ENCODE measurements at regions not wholly inside any gene's neighbourhood (a gene's known extent, or its start where the extent isn't known, plus 50 kb on each side); places are given as distances from the start of the nearest gene placed in this dataset.

GRCh38 chr16:62548095-62548494 lies 511.9 kb upstream of the CDH8 start:
- DNase-seq (ENCODE audit: low spot score) (no peak), FAIRE-seq (no peak)

GRCh38 chr16:62546701-62547100 lies 510.5 kb upstream of the CDH8 start:
- DNase-seq (ENCODE audit: low spot score) (no peak), FAIRE-seq (no peak)

- no peak for FAIRE-seq
- DNase-seq (ENCODE audit: low spot score) = no peak
Observed at GRCh38 chr16:62545039-62545438, 508.8 kb upstream of the CDH8 start.

- FAIRE-seq (no peak), DNase-seq (ENCODE audit: low spot score) (no peak)
Observed at GRCh38 chr16:62543516-62543915, 507.3 kb upstream of the CDH8 start.

GRCh38 chr16:62539657-62540056 lies 503.4 kb upstream of the CDH8 start:
- no peak for FAIRE-seq
- no peak for DNase-seq (ENCODE audit: low spot score)

- FAIRE-seq (no peak), DNase-seq (ENCODE audit: low spot score) (no peak)
Observed at GRCh38 chr16:62530426-62530825, 494.2 kb upstream of the CDH8 start.

- DNase-seq (ENCODE audit: low spot score) (no peak), FAIRE-seq (no peak)
Observed at GRCh38 chr16:62516001-62516400, 479.8 kb upstream of the CDH8 start.

- FAIRE-seq = no peak
Observed at GRCh38 chr16:62503073-62503472, 466.8 kb upstream of the CDH8 start.

GRCh38 chr16:62478903-62479458 lies 442.7 kb upstream of the CDH8 start:
- DNase-seq (ENCODE audit: low spot score) = no peak
- FAIRE-seq = no peak

More at GRCh38 chr16:62503073-62503472, 466.8 kb upstream of the CDH8 start:
- DNase-seq (ENCODE audit: low spot score) = no peak

GRCh38 chr16:62477796-62478195 lies 441.6 kb upstream of the CDH8 start:
- FAIRE-seq (no peak), DNase-seq (ENCODE audit: low spot score) (no peak)

- no peak for FAIRE-seq
Observed at GRCh38 chr16:62475573-62475972, 439.3 kb upstream of the CDH8 start.

GRCh38 chr16:62462971-62463370 lies 426.7 kb upstream of the CDH8 start:
- DNase-seq (ENCODE audit: low spot score) = no peak
- no peak for FAIRE-seq

More at GRCh38 chr16:62475573-62475972, 439.3 kb upstream of the CDH8 start:
- DNase-seq (ENCODE audit: low spot score) = no peak

- no peak for FAIRE-seq
- DNase-seq (ENCODE audit: low spot score) = no peak
Observed at GRCh38 chr16:62450291-62450690, 414.1 kb upstream of the CDH8 start.

GRCh38 chr16:62445909-62446308 lies 409.7 kb upstream of the CDH8 start:
- FAIRE-seq = no peak
- no peak for DNase-seq (ENCODE audit: low spot score)

GRCh38 chr16:62424206-62424605 lies 388.0 kb upstream of the CDH8 start:
- FAIRE-seq (no peak), DNase-seq (ENCODE audit: low spot score) (no peak)

- no peak for DNase-seq (ENCODE audit: low spot score)
- FAIRE-seq = no peak
Observed at GRCh38 chr16:62408760-62409159, 372.5 kb upstream of the CDH8 start.

- FAIRE-seq (no peak), DNase-seq (ENCODE audit: low spot score) (no peak)
Observed at GRCh38 chr16:62406387-62406786, 370.1 kb upstream of the CDH8 start.

GRCh38 chr16:62404842-62405611 lies 368.8 kb upstream of the CDH8 start:
- DNase-seq (ENCODE audit: low spot score) (no peak), FAIRE-seq (no peak)

- DNase-seq (ENCODE audit: low spot score) = no peak
- no peak for FAIRE-seq
Observed at GRCh38 chr16:62392698-62393097, 356.5 kb upstream of the CDH8 start.

- DNase-seq (ENCODE audit: low spot score) (no peak), FAIRE-seq (no peak)
Observed at GRCh38 chr16:62391940-62392339, 355.7 kb upstream of the CDH8 start.

GRCh38 chr16:62391134-62391533 lies 354.9 kb upstream of the CDH8 start:
- DNase-seq (ENCODE audit: low spot score) = no peak
- no peak for FAIRE-seq

GRCh38 chr16:62390214-62390613 lies 354.0 kb upstream of the CDH8 start:
- DNase-seq (ENCODE audit: low spot score) (no peak), FAIRE-seq (no peak)

GRCh38 chr16:62386411-62386810 lies 350.2 kb upstream of the CDH8 start:
- DNase-seq (ENCODE audit: low spot score) (no peak), FAIRE-seq (no peak)
